ENCODE measurements at regions not wholly inside any gene's neighbourhood (a gene's known extent, or its start where the extent isn't known, plus 50 kb on each side); places are given as distances from the start of the nearest gene placed in this dataset.

- TF ChIP-seq POLR2AphosphoS5 (IDR thresholded peaks at IDR 0.05) (no peak), EP300 (conservative IDR thresholded peaks at IDR 0.05; ENCODE audit: poor library complexity, severe bottlenecking) (no peak)
- no peak overlapping the region for H3K4me3 ChIP-seq (ENCODE audit: low read length)
- H3K79me2 ChIP-seq (replicated peaks; ENCODE audit: insufficient read depth, low read length): no peaks in the 10 kb centered on the region
- no peak overlapping the region for H3K27ac ChIP-seq (ENCODE audit: low read length)
- no peaks in the 10 kb centered on the region for H4K20me1 ChIP-seq (ENCODE audit: insufficient read depth)
- H2AFZ ChIP-seq (ENCODE audit: low read depth, low read length): no peak overlapping the region
- H3K9ac ChIP-seq (ENCODE audit: low read length): no peak overlapping the region
- H3K9me3 ChIP-seq (ENCODE audit: low read length): peaks cover 6% of the 10 kb centered on the region
- no peaks in the 10 kb centered on the region for H3K36me3 ChIP-seq (ENCODE audit: insufficient read depth, low read length)
- H3F3A ChIP-seq (ENCODE audit: insufficient read depth, low read length, poor library complexity, severe bottlenecking): no peaks in the 10 kb centered on the region
- no peaks in the 10 kb centered on the region for H3K9me2 ChIP-seq (ENCODE audit: insufficient read depth, low read length)
- H3K27me3 ChIP-seq (ENCODE audit: insufficient read depth, low read depth, low read length): no peaks in the 10 kb centered on the region
- no peak overlapping the region for H3K4me2 ChIP-seq (ENCODE audit: low read length)
Observed at GRCh38 chr13:54029720-54030119, 1001.1 kb downstream of the OLFM4 start.

GRCh38 chr13:54033323-54033861 lies 1004.8 kb downstream of the OLFM4 start:
- no peaks in the 10 kb centered on the region for H3F3A ChIP-seq (ENCODE audit: insufficient read depth, low read length, poor library complexity, severe bottlenecking)
- H3K36me3 ChIP-seq (ENCODE audit: insufficient read depth, low read length): no peaks in the 10 kb centered on the region
- no peaks in the 10 kb centered on the region for H4K20me1 ChIP-seq (ENCODE audit: insufficient read depth)
- no peaks in the 10 kb centered on the region for H3K9me2 ChIP-seq (ENCODE audit: insufficient read depth, low read length)
- H3K9ac ChIP-seq (ENCODE audit: low read length): no peak overlapping the region
- no peak overlapping the region for H2AFZ ChIP-seq (ENCODE audit: low read depth, low read length)
- no peak overlapping the region for H3K4me3 ChIP-seq (ENCODE audit: low read length)
- H3K4me2 ChIP-seq (ENCODE audit: low read length): no peak overlapping the region
- no peak for TF ChIP-seq EZH2 (IDR thresholded peaks at IDR 0.05; ENCODE audit: borderline replicate concordance, insufficient read depth, low read length, poor library complexity, severe bottlenecking)
- TF ChIP-seq, protein P1, sequence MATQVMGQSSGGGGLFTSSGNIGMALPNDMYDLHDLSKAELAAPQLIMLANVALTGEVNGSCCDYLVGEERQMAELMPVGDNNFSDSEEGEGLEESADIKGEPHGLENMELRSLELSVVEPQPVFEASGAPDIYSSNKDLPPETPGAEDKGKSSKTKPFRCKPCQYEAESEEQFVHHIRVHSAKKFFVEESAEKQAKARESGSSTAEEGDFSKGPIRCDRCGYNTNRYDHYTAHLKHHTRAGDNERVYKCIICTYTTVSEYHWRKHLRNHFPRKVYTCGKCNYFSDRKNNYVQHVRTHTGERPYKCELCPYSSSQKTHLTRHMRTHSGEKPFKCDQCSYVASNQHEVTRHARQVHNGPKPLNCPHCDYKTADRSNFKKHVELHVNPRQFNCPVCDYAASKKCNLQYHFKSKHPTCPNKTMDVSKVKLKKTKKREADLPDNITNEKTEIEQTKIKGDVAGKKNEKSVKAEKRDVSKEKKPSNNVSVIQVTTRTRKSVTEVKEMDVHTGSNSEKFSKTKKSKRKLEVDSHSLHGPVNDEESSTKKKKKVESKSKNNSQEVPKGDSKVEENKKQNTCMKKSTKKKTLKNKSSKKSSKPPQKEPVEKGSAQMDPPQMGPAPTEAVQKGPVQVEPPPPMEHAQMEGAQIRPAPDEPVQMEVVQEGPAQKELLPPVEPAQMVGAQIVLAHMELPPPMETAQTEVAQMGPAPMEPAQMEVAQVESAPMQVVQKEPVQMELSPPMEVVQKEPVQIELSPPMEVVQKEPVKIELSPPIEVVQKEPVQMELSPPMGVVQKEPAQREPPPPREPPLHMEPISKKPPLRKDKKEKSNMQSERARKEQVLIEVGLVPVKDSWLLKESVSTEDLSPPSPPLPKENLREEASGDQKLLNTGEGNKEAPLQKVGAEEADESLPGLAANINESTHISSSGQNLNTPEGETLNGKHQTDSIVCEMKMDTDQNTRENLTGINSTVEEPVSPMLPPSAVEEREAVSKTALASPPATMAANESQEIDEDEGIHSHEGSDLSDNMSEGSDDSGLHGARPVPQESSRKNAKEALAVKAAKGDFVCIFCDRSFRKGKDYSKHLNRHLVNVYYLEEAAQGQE (IDR thresholded peaks at IDR 0.05; ENCODE audit: borderline replicate concordance): no peak
- TF ChIP-seq EP300 (conservative IDR thresholded peaks at IDR 0.05; ENCODE audit: poor library complexity, severe bottlenecking): no peak
- no peak for TF ChIP-seq TAF1 (IDR thresholded peaks at IDR 0.05; ENCODE audit: low read depth)
- no peak for TF ChIP-seq MXI1 (conservative IDR thresholded peaks at IDR 0.05; ENCODE audit: poor library complexity, severe bottlenecking)
- TF ChIP-seq, protein P2, sequence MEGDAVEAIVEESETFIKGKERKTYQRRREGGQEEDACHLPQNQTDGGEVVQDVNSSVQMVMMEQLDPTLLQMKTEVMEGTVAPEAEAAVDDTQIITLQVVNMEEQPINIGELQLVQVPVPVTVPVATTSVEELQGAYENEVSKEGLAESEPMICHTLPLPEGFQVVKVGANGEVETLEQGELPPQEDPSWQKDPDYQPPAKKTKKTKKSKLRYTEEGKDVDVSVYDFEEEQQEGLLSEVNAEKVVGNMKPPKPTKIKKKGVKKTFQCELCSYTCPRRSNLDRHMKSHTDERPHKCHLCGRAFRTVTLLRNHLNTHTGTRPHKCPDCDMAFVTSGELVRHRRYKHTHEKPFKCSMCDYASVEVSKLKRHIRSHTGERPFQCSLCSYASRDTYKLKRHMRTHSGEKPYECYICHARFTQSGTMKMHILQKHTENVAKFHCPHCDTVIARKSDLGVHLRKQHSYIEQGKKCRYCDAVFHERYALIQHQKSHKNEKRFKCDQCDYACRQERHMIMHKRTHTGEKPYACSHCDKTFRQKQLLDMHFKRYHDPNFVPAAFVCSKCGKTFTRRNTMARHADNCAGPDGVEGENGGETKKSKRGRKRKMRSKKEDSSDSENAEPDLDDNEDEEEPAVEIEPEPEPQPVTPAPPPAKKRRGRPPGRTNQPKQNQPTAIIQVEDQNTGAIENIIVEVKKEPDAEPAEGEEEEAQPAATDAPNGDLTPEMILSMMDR (IDR thresholded peaks at IDR 0.05; ENCODE audit: poor library complexity, severe bottlenecking): no peak
- no peak for TF ChIP-seq RAD21 (conservative IDR thresholded peaks at IDR 0.05)
- no peak for TF ChIP-seq SMC3 (conservative IDR thresholded peaks at IDR 0.05; ENCODE audit: poor library complexity)
- TF ChIP-seq POLR2AphosphoS5 (IDR thresholded peaks at IDR 0.05): no peak
- H3K27ac ChIP-seq (ENCODE audit: low read length): no peak overlapping the region
- no peaks in the 10 kb centered on the region for H3K79me2 ChIP-seq (replicated peaks; ENCODE audit: insufficient read depth, low read length)
- no peaks in the 10 kb centered on the region for H3K9me3 ChIP-seq (ENCODE audit: low read length)
- H3K27me3 ChIP-seq (ENCODE audit: insufficient read depth, low read depth, low read length): no peaks in the 10 kb centered on the region
